GM21367 (cell line): ENCODE measurements at regions not wholly inside any gene's neighbourhood (a gene's known extent, or its start where the extent isn't known, plus 50 kb on each side); places are given as distances from the start of the nearest gene placed in this dataset.
A peak's percentile ranks its signal among the peaks of the same experiment; 100 is the strongest.

ENCODE experiments used
- ATAC-seq: cut with Tn5 transposase; IDR thresholded peaks from one replicate; pipeline ENCODE4 v1.9.1; 2021; ENCODE audit not compliant: unreplicated experiment

DNA sequence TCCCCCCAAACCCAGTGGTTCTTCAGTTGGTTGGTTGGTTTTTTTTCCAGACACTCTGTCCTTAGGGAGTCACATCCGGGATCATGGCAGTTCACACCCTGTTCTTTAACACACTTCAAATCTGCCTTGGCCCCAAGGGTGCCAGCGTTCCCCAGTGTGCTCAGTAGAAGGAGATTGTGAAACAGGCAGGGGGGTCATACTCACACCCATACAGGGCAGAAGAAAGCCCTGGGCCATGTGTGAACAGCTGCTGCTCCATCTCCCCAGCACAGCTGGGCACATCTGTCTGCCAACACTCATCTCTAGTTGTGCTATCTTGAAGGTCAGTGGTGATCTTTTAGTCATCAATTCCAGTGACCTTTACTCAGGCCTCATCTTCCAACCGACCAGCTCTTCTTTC lies 64.4 kb upstream of the FUT8 start:
- no peak for ATAC-seq

GRCh38 chr14:65349100-65349499 lies 63.4 kb upstream of the FUT8 start:
- ATAC-seq, result no peak

GRCh38 chr14:65351493-65352194 lies 60.9 kb upstream of the FUT8 start:
- ATAC-seq, result no peak

DNA sequence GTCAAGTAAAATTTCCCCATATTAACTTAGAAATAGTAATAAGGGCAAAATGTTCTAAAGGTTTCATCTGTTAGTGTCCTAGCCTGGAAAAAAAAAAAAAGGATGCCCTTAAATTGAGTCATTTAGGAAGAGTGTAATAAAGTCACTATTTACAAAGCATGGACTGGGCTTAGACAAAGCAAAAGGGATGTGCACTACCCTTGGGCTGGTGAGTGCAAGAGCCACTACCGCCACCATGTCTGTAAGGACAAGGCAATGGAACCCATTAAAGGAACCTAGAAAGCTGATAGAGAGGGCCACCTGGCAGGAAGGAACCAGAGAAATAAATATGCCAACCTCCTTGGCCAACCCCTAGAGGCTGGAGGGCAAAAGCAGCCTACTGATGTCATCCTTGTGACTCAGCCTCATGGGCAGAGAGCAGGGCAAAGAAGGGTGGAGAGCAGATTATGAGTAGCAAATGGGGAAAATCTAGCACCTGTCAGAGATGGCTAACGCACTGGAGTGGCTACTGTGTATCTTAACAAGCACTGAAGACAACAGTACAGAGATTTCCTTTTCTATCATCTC lies 59.5 kb upstream of the FUT8 start:
- no peak for ATAC-seq

DNA sequence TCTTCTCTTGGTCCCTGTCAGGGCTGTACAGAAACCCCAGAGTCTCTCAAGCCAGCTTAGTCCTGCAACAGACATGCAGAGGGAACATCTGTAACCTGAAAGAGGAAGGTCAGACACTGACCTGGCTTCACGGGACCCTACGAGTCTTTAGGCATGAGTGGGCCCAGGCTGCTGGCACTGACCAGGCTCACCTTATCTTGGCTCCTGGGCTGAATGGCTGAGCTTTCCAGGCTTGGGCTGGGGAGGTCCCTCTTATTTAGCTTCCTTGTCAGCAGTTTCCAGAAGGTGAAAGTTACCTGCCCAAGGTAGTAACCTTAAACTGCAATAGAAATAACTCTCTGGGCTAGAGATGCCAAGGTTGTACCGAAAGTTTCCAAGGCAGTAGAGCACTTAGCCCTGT lies 58.4 kb upstream of the FUT8 start:
- no peak for ATAC-seq

DNA sequence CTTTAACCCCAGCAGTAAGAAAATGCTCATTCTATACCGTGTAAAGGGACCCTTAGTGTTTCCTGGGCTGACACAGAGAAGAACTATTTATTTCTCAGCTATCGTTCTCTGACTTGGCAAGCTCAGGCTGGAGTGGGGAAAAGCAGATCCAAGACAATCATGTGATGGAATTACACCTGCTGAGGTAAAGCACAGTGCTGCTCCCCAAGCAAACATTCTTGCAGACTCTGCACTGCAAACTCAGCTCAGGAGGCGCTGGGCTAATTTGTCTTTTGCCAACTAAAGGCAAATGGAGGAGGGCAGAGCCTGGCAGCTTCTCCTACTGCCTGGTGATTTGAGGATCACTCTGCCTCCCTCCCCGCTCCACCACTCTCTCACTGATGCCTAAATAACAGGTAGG lies 57.8 kb upstream of the FUT8 start:
- no peak for ATAC-seq

GRCh38 chr14:65356327-65356836 lies 56.1 kb upstream of the FUT8 start:
- no peak for ATAC-seq

DNA sequence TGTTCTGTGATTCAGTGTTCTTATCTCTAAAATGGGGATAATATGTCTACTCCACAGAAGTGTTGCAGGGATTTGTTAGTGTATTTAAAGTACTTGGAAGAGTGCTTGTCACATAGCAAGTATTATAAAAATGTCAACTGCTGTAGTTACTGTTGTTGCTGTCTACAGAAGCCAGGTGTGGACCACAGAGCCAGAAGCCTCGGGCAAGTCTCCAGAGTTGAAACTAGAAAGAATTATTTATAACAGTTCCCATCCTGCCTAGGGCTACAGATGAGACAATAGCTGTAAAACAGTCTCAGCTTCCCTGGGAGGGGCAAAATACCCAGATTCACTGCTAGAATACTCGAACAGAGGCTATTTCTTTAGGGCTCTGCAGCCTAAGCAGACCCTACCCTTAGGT lies 55.4 kb upstream of the FUT8 start:
- ATAC-seq, result peak; percentile 42

- ATAC-seq, result no peak
Measured at GRCh38 chr14:65357689-65358088, 54.8 kb upstream of the FUT8 start.

DNA sequence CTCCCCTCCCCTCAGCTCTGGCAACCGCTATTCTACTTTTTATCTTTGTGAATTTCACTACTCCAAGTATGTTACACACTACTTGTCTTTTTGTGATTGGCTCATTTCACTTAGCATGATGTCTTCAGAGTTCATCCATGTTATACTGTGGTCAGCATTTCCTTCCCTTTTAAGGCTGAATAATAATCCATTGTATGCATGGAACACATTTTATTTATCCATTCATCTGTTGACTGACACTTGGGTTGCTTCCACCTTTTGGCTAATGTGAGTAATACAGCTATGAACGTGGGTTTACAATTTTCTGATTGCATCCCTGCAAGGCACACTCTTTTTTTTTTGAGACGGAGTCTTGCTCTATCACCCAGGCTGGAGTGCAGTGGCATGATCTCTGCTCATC lies 53.0 kb upstream of the FUT8 start:
- ATAC-seq, result no peak

GRCh38 chr14:65360144-65360784 lies 52.3 kb upstream of the FUT8 start:
- ATAC-seq, result no peak

GRCh38 chr14:65361920-65362319 lies 50.6 kb upstream of the FUT8 start:
- ATAC-seq, result no peak
